ENCODE measurements at regions not wholly inside any gene's neighbourhood (a gene's known extent, or its start where the extent isn't known, plus 50 kb on each side); places are given as distances from the start of the nearest gene placed in this dataset.

GRCh38 chr9:12194731-12195130, 498.5 kb upstream of the TYRP1 start:
- ChIA-PET POLR2A (no interaction called here), CTCF (no interaction called here)
- no peaks in the 10 kb centered on the region for H3K4me1 ChIP-seq (ENCODE audit: control insufficient read depth, insufficient read depth, low read length)
- no peak overlapping the region for H3K27ac ChIP-seq (ENCODE audit: extremely low read depth, low read depth, low read length)
- no peaks in the 10 kb centered on the region for H3K36me3 ChIP-seq (ENCODE audit: control insufficient read depth in 2 of 2, insufficient read depth in 1 of 2, low read length in 2 of 2)
- H3K9me3 ChIP-seq (ENCODE audit: control insufficient read depth, insufficient read depth, low read depth, low read length): no peaks in the 10 kb centered on the region
- H3K4me3 ChIP-seq (ENCODE audit: low read depth, low read length): no peak overlapping the region
- no peak for TF ChIP-seq ZNF10 (tag by site-specific recombination; IDR thresholded peaks at IDR 0.05)
- TF ChIP-seq OSR2 (tag by site-specific recombination; IDR thresholded peaks at IDR 0.05): no peak
- TF ChIP-seq ELK4 (IDR thresholded peaks at IDR 0.05; ENCODE audit: borderline replicate concordance, low read depth, low read length): no peak
- TF ChIP-seq SCRT1 (tag by site-specific recombination; IDR thresholded peaks at IDR 0.05; ENCODE audit: borderline replicate concordance): no peak
- no peak for TF ChIP-seq GLIS1 (tag by site-specific recombination; IDR thresholded peaks at IDR 0.05)
- no peak for TF ChIP-seq PATZ1 (tag by site-specific recombination; IDR thresholded peaks at IDR 0.05)
- no peak for TF ChIP-seq ZBTB26 (tag by site-specific recombination; optimal IDR thresholded peaks at IDR 0.05)
- no peak for TF ChIP-seq ZNF837 (tag by site-specific recombination; IDR thresholded peaks at IDR 0.05)
- TF ChIP-seq INSM2 (tag by site-specific recombination; IDR thresholded peaks at IDR 0.05): no peak
- no peak for TF ChIP-seq PRDM4 (tag by site-specific recombination; IDR thresholded peaks at IDR 0.05)

- ChIA-PET POLR2A (no interaction called here), CTCF (no interaction called here)
- no peak overlapping the region for H3K27ac ChIP-seq (ENCODE audit: extremely low read depth, low read depth, low read length)
- no peaks in the 10 kb centered on the region for H3K4me1 ChIP-seq (ENCODE audit: control insufficient read depth, insufficient read depth, low read length)
- no peaks in the 10 kb centered on the region for H3K9me3 ChIP-seq (ENCODE audit: control insufficient read depth, insufficient read depth, low read depth, low read length)
- TF ChIP-seq HOXA7 (CRISPR knock-in tag; IDR thresholded peaks at IDR 0.05; ENCODE audit: borderline replicate concordance): no peak
- no peak for TF ChIP-seq REST (tag by site-specific recombination; IDR thresholded peaks at IDR 0.05)
- no peak for TF ChIP-seq GLI4 (tag by site-specific recombination; IDR thresholded peaks at IDR 0.05)
- no peak for TF ChIP-seq KLF17 (tag by site-specific recombination; IDR thresholded peaks at IDR 0.05)
- no peak overlapping the region for H3K4me3 ChIP-seq (ENCODE audit: low read depth, low read length)
- H3K36me3 ChIP-seq (ENCODE audit: control insufficient read depth in 2 of 2, insufficient read depth in 1 of 2, low read length in 2 of 2): no peaks in the 10 kb centered on the region
Observed at GRCh38 chr9:12195456-12195855, 497.7 kb upstream of the TYRP1 start.

Data from HEK293 (cell line).